ENCODE measurements at regions not wholly inside any gene's neighbourhood (a gene's known extent, or its start where the extent isn't known, plus 50 kb on each side); places are given as distances from the start of the nearest gene placed in this dataset.

GRCh38 chr2:236319036-236319435 is 54.8 kb upstream of the ASB18 start:
- no peaks in the 10 kb centered on the region for H3K36me3 ChIP-seq (replicated peaks in 1 of 2; ENCODE audit: control extremely low read depth in 1 of 2, control insufficient read depth in 1 of 2, extremely low read depth in 1 of 2, insufficient read depth in 2 of 2, low read length in 1 of 2)
- Mint-ChIP-seq H3K4me1 (no peaks in the 10 kb centered on the region), H3K4me3 (no peak overlapping the region), H3K27me3 (no peaks in the 10 kb centered on the region), H3K9me3 (ENCODE audit: insufficient read depth) (no peaks in the 10 kb centered on the region), H3K27ac (no peak overlapping the region)
- intact Hi-C loops (cut with micrococcal nuclease) = no loop called here
- TF ChIP-seq, protein P1, sequence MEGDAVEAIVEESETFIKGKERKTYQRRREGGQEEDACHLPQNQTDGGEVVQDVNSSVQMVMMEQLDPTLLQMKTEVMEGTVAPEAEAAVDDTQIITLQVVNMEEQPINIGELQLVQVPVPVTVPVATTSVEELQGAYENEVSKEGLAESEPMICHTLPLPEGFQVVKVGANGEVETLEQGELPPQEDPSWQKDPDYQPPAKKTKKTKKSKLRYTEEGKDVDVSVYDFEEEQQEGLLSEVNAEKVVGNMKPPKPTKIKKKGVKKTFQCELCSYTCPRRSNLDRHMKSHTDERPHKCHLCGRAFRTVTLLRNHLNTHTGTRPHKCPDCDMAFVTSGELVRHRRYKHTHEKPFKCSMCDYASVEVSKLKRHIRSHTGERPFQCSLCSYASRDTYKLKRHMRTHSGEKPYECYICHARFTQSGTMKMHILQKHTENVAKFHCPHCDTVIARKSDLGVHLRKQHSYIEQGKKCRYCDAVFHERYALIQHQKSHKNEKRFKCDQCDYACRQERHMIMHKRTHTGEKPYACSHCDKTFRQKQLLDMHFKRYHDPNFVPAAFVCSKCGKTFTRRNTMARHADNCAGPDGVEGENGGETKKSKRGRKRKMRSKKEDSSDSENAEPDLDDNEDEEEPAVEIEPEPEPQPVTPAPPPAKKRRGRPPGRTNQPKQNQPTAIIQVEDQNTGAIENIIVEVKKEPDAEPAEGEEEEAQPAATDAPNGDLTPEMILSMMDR (IDR thresholded peaks at IDR 0.05) = no peak
- no peak for TF ChIP-seq EZH2 (IDR thresholded peaks at IDR 0.05; ENCODE audit: borderline replicate concordance, insufficient read depth, low read depth, low read length, poor library complexity, severe bottlenecking)
- ChIA-PET POLR2A (no interaction called here), CTCF (no interaction called here)
- H4K20me1 ChIP-seq (ENCODE audit: control insufficient read depth, insufficient read depth, low read length, poor library complexity, severe bottlenecking) = no peaks in the 10 kb centered on the region
- H3K4me3 ChIP-seq (ENCODE audit: control extremely low read depth in 1 of 5, extremely low read depth in 1 of 5, insufficient read depth in 1 of 5, low read depth in 2 of 5, low read length in 4 of 5) = no peak overlapping the region
- no peak overlapping the region for H3K27ac ChIP-seq (ENCODE audit: low read length in 2 of 2)
- WGBS (ENCODE audit: insufficient coverage) = 83% methylated on average over 9 of the region's 9 CpGs
- ATAC-seq (ENCODE audit: low read depth) = no peak
- no peak for DNase-seq
- no peak overlapping the region for H3K9ac ChIP-seq (ENCODE audit: low read length)
- no peak overlapping the region for H3K4me2 ChIP-seq (replicated peaks; ENCODE audit: low read depth, low read length, poor library complexity, severe bottlenecking)
- H2AFZ ChIP-seq (ENCODE audit: insufficient read depth, low read depth, low read length, poor library complexity, severe bottlenecking) = no peak overlapping the region
- H3K27me3 ChIP-seq (replicated peaks in 1 of 4; ENCODE audit: control extremely low read depth in 1 of 4, control insufficient read depth in 3 of 4, insufficient read depth in 4 of 4, low read length in 3 of 4) = no peaks in the 10 kb centered on the region
- H3K4me1 ChIP-seq (ENCODE audit: control insufficient read depth in 2 of 2, insufficient read depth in 2 of 2, low read length in 2 of 2) = no peaks in the 10 kb centered on the region
- peaks cover 0 to 3% (median 0%) of the 10 kb centered on the region in 3 donors for H3K9me3 ChIP-seq (ENCODE audit: control extremely low read depth in 1 of 3, control insufficient read depth in 2 of 3, insufficient read depth in 1 of 3, low read length in 2 of 3)
- no peaks in the 10 kb centered on the region for H3K79me2 ChIP-seq (ENCODE audit: control insufficient read depth, insufficient read depth, low read length)

DNA sequence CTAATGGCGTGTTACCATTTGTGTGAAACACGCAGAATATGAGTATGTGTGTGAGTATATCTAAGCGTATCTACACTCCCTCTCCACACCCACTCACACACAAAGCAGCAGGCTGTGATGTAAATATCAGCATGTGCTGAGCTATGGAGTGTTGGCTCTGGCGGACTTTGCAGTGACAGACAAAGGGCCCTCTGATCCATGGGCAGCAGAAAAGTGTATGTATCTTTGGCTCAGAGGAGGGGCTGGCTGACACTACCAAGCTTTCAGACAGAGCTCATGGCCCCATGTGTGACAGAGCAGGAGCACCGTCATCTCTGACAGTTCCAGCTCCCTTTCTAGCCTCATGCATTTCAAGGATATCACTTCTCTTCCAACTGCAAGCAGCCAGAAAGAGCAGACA is 57.2 kb upstream of the ASB18 start:
- Mint-ChIP-seq H3K27ac (no peak overlapping the region), H3K4me1 (no peaks in the 10 kb centered on the region), H3K4me3 (no peak overlapping the region), H3K27me3 (no peaks in the 10 kb centered on the region), H3K9me3 (ENCODE audit: insufficient read depth) (no peaks in the 10 kb centered on the region)
- Histone ChIP-seq H3K9me3 (ENCODE audit: control extremely low read depth in 1 of 3, control insufficient read depth in 2 of 3, insufficient read depth in 1 of 3, low read length in 2 of 3) (peaks cover 0 to 3% (median 0%) of the 10 kb centered on the region in 3 donors), H4K20me1 (ENCODE audit: control insufficient read depth, insufficient read depth, low read length, poor library complexity, severe bottlenecking) (no peaks in the 10 kb centered on the region), H3K27ac (ENCODE audit: low read length in 2 of 2) (no peak overlapping the region), H3K79me2 (ENCODE audit: control insufficient read depth, insufficient read depth, low read length) (no peaks in the 10 kb centered on the region), H3K4me1 (ENCODE audit: control insufficient read depth in 2 of 2, insufficient read depth in 2 of 2, low read length in 2 of 2) (no peaks in the 10 kb centered on the region), H3K4me2 (replicated peaks; ENCODE audit: low read depth, low read length, poor library complexity, severe bottlenecking) (no peak overlapping the region), H3K4me3 (ENCODE audit: control extremely low read depth in 1 of 5, extremely low read depth in 1 of 5, insufficient read depth in 1 of 5, low read depth in 2 of 5, low read length in 4 of 5) (no peak overlapping the region), H3K36me3 (replicated peaks in 1 of 2; ENCODE audit: control extremely low read depth in 1 of 2, control insufficient read depth in 1 of 2, extremely low read depth in 1 of 2, insufficient read depth in 2 of 2, low read length in 1 of 2) (no peaks in the 10 kb centered on the region), H3K9ac (ENCODE audit: low read length) (no peak overlapping the region), H2AFZ (ENCODE audit: insufficient read depth, low read depth, low read length, poor library complexity, severe bottlenecking) (no peak overlapping the region), H3K27me3 (replicated peaks in 1 of 4; ENCODE audit: control extremely low read depth in 1 of 4, control insufficient read depth in 3 of 4, insufficient read depth in 4 of 4, low read length in 3 of 4) (no peaks in the 10 kb centered on the region)
- intact Hi-C loops (cut with micrococcal nuclease) = no loop called here
- WGBS (ENCODE audit: insufficient coverage) = 100% methylated on average over 2 of the region's 5 CpGs
- ChIA-PET POLR2A (no interaction called here), CTCF (no interaction called here)
- no peak for ATAC-seq (ENCODE audit: low read depth)
- no peak for DNase-seq
- TF ChIP-seq, protein P1 (IDR thresholded peaks at IDR 0.05) = no peak
- no peak for TF ChIP-seq EZH2 (IDR thresholded peaks at IDR 0.05; ENCODE audit: borderline replicate concordance, insufficient read depth, low read depth, low read length, poor library complexity, severe bottlenecking)

All from B cell (primary cell).